ENCODE measurements at regions not wholly inside any gene's neighbourhood (a gene's known extent, or its start where the extent isn't known, plus 50 kb on each side); places are given as distances from the start of the nearest gene placed in this dataset.

GRCh38 chr15:95737060-95737459, 593.4 kb upstream of the NR2F2 start:
- no peaks in the 10 kb centered on the region for H3F3A ChIP-seq (ENCODE audit: insufficient read depth, low read length)
- H3K36me3 ChIP-seq (replicated peaks; ENCODE audit: insufficient read depth, low read length): no peaks in the 10 kb centered on the region
- H2AFZ ChIP-seq (ENCODE audit: low read length): no peak overlapping the region
- no peaks in the 10 kb centered on the region for H3K9me2 ChIP-seq (replicated peaks; ENCODE audit: insufficient read depth, low read length)
- H4K20me1 ChIP-seq (ENCODE audit: insufficient read depth, low read length): no peaks in the 10 kb centered on the region
- H3K9me3 ChIP-seq (replicated peaks; ENCODE audit: insufficient read depth, low read length): no peaks in the 10 kb centered on the region
- H3K27ac ChIP-seq (ENCODE audit: low read length): no peak overlapping the region
- DNase-seq: no peak
- no peak overlapping the region for H3K9ac ChIP-seq (ENCODE audit: low read length)
- no peaks in the 10 kb centered on the region for H3K79me2 ChIP-seq (ENCODE audit: low read length)
- TF ChIP-seq, protein P1, sequence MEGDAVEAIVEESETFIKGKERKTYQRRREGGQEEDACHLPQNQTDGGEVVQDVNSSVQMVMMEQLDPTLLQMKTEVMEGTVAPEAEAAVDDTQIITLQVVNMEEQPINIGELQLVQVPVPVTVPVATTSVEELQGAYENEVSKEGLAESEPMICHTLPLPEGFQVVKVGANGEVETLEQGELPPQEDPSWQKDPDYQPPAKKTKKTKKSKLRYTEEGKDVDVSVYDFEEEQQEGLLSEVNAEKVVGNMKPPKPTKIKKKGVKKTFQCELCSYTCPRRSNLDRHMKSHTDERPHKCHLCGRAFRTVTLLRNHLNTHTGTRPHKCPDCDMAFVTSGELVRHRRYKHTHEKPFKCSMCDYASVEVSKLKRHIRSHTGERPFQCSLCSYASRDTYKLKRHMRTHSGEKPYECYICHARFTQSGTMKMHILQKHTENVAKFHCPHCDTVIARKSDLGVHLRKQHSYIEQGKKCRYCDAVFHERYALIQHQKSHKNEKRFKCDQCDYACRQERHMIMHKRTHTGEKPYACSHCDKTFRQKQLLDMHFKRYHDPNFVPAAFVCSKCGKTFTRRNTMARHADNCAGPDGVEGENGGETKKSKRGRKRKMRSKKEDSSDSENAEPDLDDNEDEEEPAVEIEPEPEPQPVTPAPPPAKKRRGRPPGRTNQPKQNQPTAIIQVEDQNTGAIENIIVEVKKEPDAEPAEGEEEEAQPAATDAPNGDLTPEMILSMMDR (IDR thresholded peaks at IDR 0.05; ENCODE audit: low read length): no peak
- no peak for TF ChIP-seq EZH2 (optimal IDR thresholded peaks at IDR 0.05; ENCODE audit: low read depth, low read length)
- no peak overlapping the region for H3K4me2 ChIP-seq (ENCODE audit: low read depth, low read length)
- H3K4me3 ChIP-seq (ENCODE audit: low read length): no peak overlapping the region
- peaks cover 10% of the 10 kb centered on the region for H3K4me1 ChIP-seq (ENCODE audit: low read length)
- H3K27me3 ChIP-seq (replicated peaks; ENCODE audit: insufficient read depth, low read length): no peaks in the 10 kb centered on the region

DNA sequence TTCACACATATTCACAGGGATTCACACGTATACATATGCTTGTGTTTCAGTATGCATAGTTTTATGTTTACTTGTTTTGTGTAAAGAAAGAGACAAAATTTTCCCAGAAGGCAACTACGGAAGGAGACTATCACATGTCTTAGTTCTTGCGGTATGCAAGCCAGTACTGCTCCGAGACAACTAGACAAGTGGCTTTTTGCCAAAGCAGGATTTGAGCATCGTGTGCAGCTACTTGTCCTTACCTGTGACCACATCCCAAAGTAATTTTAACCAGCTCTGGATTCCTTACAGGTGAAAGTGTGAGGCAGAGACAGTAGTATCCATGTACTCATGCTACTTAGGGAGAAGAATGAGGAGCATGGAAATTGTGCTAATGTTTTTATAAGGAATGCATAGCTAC, 591.4 kb upstream of the NR2F2 start:
- TF ChIP-seq, protein P1 (IDR thresholded peaks at IDR 0.05; ENCODE audit: low read length): no peak
- TF ChIP-seq EZH2 (optimal IDR thresholded peaks at IDR 0.05; ENCODE audit: low read depth, low read length): no peak
- TF ChIP-seq EZH2phosphoT487 (IDR thresholded peaks at IDR 0.05; ENCODE audit: low read length): no peak

GRCh38 chr15:95741830-95742229, 588.7 kb upstream of the NR2F2 start:
- no peak overlapping the region for H3K27ac ChIP-seq (ENCODE audit: low read length)
- TF ChIP-seq EZH2 (optimal IDR thresholded peaks at IDR 0.05; ENCODE audit: low read depth, low read length) (no peak), EZH2phosphoT487 (IDR thresholded peaks at IDR 0.05; ENCODE audit: low read length) (no peak)
- H2AFZ ChIP-seq (ENCODE audit: low read length): no peak overlapping the region; the same call in 1 of the 2 replicates
- no peaks in the 10 kb centered on the region for H3F3A ChIP-seq (ENCODE audit: insufficient read depth, low read length)
- no peaks in the 10 kb centered on the region for H3K36me3 ChIP-seq (replicated peaks; ENCODE audit: insufficient read depth, low read length)
- H3K9me2 ChIP-seq (replicated peaks; ENCODE audit: insufficient read depth, low read length): no peaks in the 10 kb centered on the region
- H3K79me2 ChIP-seq (ENCODE audit: low read length): no peaks in the 10 kb centered on the region
- no peak overlapping the region for H3K9ac ChIP-seq (ENCODE audit: low read length)
- peak overlapping the region; percentile 33; the same call in 1 of the 2 replicates for H3K4me2 ChIP-seq (ENCODE audit: low read depth, low read length)
- H3K4me1 ChIP-seq (ENCODE audit: low read length): peaks cover 11% of the 10 kb centered on the region
- DNase-seq: peak; percentile 50
- no peaks in the 10 kb centered on the region for H3K27me3 ChIP-seq (replicated peaks; ENCODE audit: insufficient read depth, low read length)
- H3K9me3 ChIP-seq (replicated peaks; ENCODE audit: insufficient read depth, low read length): no peaks in the 10 kb centered on the region
- H3K4me3 ChIP-seq (ENCODE audit: low read length): no peak overlapping the region
- H4K20me1 ChIP-seq (ENCODE audit: insufficient read depth, low read length): no peaks in the 10 kb centered on the region

More for the DNA sequence above, 591.4 kb upstream of the NR2F2 start:
- no peak overlapping the region for H3K9ac ChIP-seq (ENCODE audit: low read length)
- peaks cover 11% of the 10 kb centered on the region for H3K4me1 ChIP-seq (ENCODE audit: low read length)
- no peaks in the 10 kb centered on the region for H3K36me3 ChIP-seq (replicated peaks; ENCODE audit: insufficient read depth, low read length)
- DNase-seq: no peak
- H3K4me3 ChIP-seq (ENCODE audit: low read length): no peak overlapping the region
- H4K20me1 ChIP-seq (ENCODE audit: insufficient read depth, low read length): no peaks in the 10 kb centered on the region
- H3K79me2 ChIP-seq (ENCODE audit: low read length): no peaks in the 10 kb centered on the region
- H3K27me3 ChIP-seq (replicated peaks; ENCODE audit: insufficient read depth, low read length): no peaks in the 10 kb centered on the region
- no peak overlapping the region for H3K4me2 ChIP-seq (ENCODE audit: low read depth, low read length)
- H2AFZ ChIP-seq (ENCODE audit: low read length): no peak overlapping the region
- H3F3A ChIP-seq (ENCODE audit: insufficient read depth, low read length): no peaks in the 10 kb centered on the region
- no peaks in the 10 kb centered on the region for H3K9me3 ChIP-seq (replicated peaks; ENCODE audit: insufficient read depth, low read length)
- H3K9me2 ChIP-seq (replicated peaks; ENCODE audit: insufficient read depth, low read length): no peaks in the 10 kb centered on the region
- H3K27ac ChIP-seq (ENCODE audit: low read length): no peak overlapping the region

- H3K9ac ChIP-seq (ENCODE audit: low read length): no peak overlapping the region
- H3F3A ChIP-seq (ENCODE audit: insufficient read depth, low read length): no peaks in the 10 kb centered on the region
- TF ChIP-seq EZH2 (optimal IDR thresholded peaks at IDR 0.05; ENCODE audit: low read depth, low read length) (no peak), EZH2phosphoT487 (IDR thresholded peaks at IDR 0.05; ENCODE audit: low read length) (no peak)
- TF ChIP-seq, protein P1 (IDR thresholded peaks at IDR 0.05; ENCODE audit: low read length): no peak
- no peaks in the 10 kb centered on the region for H3K27me3 ChIP-seq (replicated peaks; ENCODE audit: insufficient read depth, low read length)
- DNase-seq: no peak
- H3K4me2 ChIP-seq (ENCODE audit: low read depth, low read length): peak overlapping the region; percentile 33; the same call in 1 of the 2 replicates
- no peaks in the 10 kb centered on the region for H3K9me3 ChIP-seq (replicated peaks; ENCODE audit: insufficient read depth, low read length)
- H3K79me2 ChIP-seq (ENCODE audit: low read length): no peaks in the 10 kb centered on the region
- H3K9me2 ChIP-seq (replicated peaks; ENCODE audit: insufficient read depth, low read length): no peaks in the 10 kb centered on the region
- H4K20me1 ChIP-seq (ENCODE audit: insufficient read depth, low read length): no peaks in the 10 kb centered on the region
- peaks cover 11% of the 10 kb centered on the region for H3K4me1 ChIP-seq (ENCODE audit: low read length)
- no peak overlapping the region for H3K4me3 ChIP-seq (ENCODE audit: low read length)
- no peak overlapping the region for H2AFZ ChIP-seq (ENCODE audit: low read length)
- no peaks in the 10 kb centered on the region for H3K36me3 ChIP-seq (replicated peaks; ENCODE audit: insufficient read depth, low read length)
- H3K27ac ChIP-seq (ENCODE audit: low read length): no peak overlapping the region
These were observed 588.2 kb upstream of the NR2F2 start for GRCh38 chr15:95742256-95742655.

Data from MM.1S (cell line).